ENCODE measurements at regions not wholly inside any gene's neighbourhood (a gene's known extent, or its start where the extent isn't known, plus 50 kb on each side); places are given as distances from the start of the nearest gene placed in this dataset.

GRCh38 chr6:138593124-138593877, 94.0 kb upstream of the NHSL1 start (continued):
- TF ChIP-seq SMC3 (IDR thresholded peaks at IDR 0.05; ENCODE audit: low read length) (no peak; the same call in 1 of the 2 replicates), ONECUT2 (CRISPR knock-in tag; IDR thresholded peaks at IDR 0.05) (no peak), AFF4 (CRISPR knock-in tag; IDR thresholded peaks at IDR 0.05) (no peak), GTF3A (CRISPR knock-in tag; conservative IDR thresholded peaks at IDR 0.05) (no peak), MIER2 (CRISPR knock-in tag; IDR thresholded peaks at IDR 0.05) (no peak), HDAC2 (CRISPR knock-in tag; IDR thresholded peaks at IDR 0.05) (peak; percentile 79), KLF12 (CRISPR knock-in tag; IDR thresholded peaks at IDR 0.05; ENCODE audit: borderline replicate concordance) (no peak), HIVEP1 (CRISPR knock-in tag; IDR thresholded peaks at IDR 0.05) (no peak), CEBPB (IDR thresholded peaks at IDR 0.05; ENCODE audit: borderline replicate concordance, low read depth, low read length) (no peak), SSRP1 (CRISPR knock-in tag; IDR thresholded peaks at IDR 0.05) (peak; percentile 80; the same call in 1 of the 2 replicates), RNF219 (CRISPR knock-in tag; IDR thresholded peaks at IDR 0.05) (no peak), ZNF441 (CRISPR knock-in tag; IDR thresholded peaks at IDR 0.05; ENCODE audit: borderline replicate concordance) (peak; percentile 46; the same call in 1 of the 2 replicates), CENPT (CRISPR knock-in tag; IDR thresholded peaks at IDR 0.05; ENCODE audit: low read depth) (no peak), SNAPC2 (CRISPR knock-in tag; IDR thresholded peaks at IDR 0.05) (no peak), TIGD3 (CRISPR knock-in tag; IDR thresholded peaks at IDR 0.05; ENCODE audit: borderline replicate concordance) (no peak), NRL (CRISPR knock-in tag; IDR thresholded peaks at IDR 0.05; ENCODE audit: borderline replicate concordance) (no peak), RFXAP (CRISPR knock-in tag; IDR thresholded peaks at IDR 0.05; ENCODE audit: borderline replicate concordance) (0 out of 2 replicates have a peak, but pooled peaks have one; percentile 32), RFX1 (IDR thresholded peaks at IDR 0.05) (no peak), KAT8 (CRISPR knock-in tag; IDR thresholded peaks at IDR 0.05) (peak; percentile 62; the same call in 1 of the 2 replicates)
- TF ChIP-seq, protein P1, sequence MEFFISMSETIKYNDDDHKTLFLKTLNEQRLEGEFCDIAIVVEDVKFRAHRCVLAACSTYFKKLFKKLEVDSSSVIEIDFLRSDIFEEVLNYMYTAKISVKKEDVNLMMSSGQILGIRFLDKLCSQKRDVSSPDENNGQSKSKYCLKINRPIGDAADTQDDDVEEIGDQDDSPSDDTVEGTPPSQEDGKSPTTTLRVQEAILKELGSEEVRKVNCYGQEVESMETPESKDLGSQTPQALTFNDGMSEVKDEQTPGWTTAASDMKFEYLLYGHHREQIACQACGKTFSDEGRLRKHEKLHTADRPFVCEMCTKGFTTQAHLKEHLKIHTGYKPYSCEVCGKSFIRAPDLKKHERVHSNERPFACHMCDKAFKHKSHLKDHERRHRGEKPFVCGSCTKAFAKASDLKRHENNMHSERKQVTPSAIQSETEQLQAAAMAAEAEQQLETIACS (CRISPR knock-in tag; IDR thresholded peaks at IDR 0.05): no peak
- TF ChIP-seq, protein P2, sequence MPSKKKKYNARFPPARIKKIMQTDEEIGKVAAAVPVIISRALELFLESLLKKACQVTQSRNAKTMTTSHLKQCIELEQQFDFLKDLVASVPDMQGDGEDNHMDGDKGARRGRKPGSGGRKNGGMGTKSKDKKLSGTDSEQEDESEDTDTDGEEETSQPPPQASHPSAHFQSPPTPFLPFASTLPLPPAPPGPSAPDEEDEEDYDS (CRISPR knock-in tag; IDR thresholded peaks at IDR 0.05): peak; percentile 94
